HG02763 (cell line): ENCODE measurements at regions not wholly inside any gene's neighbourhood (a gene's known extent, or its start where the extent isn't known, plus 50 kb on each side); places are given as distances from the start of the nearest gene placed in this dataset.
"Not testable (repeated sequence)": the region's sequence is repeated elsewhere in the genome, so short reads cannot be mapped to it uniquely, and the experiment has no call there.

Experiments
- ATAC-seq: cut with Tn5 transposase; IDR thresholded peaks from one replicate; pipeline ENCODE4 v1.9.1; 2021; ENCODE audit warnings: mild to moderate bottlenecking, moderate library complexity; ENCODE audit not compliant: unreplicated experiment

DNA sequence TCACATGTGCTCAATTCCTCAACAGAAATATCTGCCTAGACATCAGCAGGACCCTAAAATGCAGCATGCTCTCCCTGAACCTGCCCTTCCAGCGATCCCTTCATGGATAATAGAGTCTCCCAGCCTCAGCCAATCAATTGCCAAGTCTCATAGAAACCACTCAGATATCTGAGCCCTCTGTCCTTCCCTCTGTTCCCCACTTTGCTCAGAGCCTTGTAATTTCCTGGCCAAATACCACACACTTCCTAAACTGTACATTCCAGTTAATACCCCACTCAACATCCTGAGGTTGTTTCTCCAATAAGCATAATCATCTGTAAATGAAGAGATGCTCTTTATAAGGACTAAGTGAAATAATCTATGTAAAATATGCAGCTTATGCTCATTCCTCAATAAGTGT is 59.3 kb upstream of the PTGFRN start:
- no peak for ATAC-seq

DNA sequence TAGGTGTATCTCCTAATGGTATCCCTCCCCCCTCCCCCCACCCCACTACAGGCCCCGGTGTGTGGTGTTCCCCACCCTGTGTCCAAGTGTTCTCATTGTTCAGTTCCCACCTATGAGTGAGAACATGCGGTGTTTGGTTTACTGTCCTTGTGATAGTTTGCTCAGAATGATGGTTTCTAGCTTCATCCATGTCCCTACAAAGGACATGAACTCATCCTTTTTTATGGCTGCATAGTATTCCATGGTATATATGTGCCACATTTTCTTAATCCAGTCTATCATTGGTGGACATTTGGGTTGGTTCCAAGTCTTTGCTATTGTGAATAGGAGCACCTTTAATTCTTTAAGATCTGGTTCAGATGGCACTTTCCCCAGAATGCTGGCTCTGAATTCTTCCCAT is 58.5 kb upstream of the PTGFRN start:
- ATAC-seq: not testable (repeated sequence)

DNA sequence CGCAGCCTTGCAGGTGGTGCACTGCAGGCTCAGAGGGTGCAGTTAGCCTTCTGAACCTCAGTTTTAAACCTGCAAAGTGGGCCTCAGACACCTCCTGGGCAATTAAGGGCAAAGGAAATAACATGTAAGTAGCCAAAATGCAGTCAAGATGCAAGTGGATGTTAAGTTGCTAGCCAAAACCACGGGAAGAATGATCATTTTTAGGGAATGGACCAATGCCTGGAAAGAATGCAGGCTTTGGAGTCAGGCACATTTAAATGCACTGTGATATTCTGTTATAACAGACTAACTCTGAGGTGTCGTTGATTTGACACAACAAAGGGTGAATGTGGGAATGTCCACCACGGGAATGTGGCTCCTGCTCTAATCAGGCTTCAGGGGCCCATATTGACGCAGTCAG is 57.9 kb upstream of the PTGFRN start:
- no peak for ATAC-seq

DNA sequence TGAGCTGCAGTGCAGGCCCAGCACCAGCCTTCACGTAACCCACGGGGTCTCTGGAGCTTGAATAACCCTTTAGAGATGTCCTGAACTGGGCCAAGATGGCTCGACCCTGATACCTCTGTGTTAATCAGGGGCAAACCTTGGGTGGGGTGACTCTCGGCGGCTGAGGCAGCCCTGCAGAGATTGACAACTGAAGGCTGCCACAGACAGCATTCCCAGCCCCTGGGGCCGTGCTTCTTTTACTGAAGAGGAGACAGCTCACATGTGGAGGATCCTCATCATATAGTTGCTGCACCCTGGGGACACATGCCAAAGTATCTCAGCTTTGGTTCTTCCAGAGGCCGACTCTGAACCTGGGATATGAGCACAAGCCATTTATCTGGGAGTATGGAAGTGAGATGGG is 57.3 kb upstream of the PTGFRN start:
- no peak for ATAC-seq

DNA sequence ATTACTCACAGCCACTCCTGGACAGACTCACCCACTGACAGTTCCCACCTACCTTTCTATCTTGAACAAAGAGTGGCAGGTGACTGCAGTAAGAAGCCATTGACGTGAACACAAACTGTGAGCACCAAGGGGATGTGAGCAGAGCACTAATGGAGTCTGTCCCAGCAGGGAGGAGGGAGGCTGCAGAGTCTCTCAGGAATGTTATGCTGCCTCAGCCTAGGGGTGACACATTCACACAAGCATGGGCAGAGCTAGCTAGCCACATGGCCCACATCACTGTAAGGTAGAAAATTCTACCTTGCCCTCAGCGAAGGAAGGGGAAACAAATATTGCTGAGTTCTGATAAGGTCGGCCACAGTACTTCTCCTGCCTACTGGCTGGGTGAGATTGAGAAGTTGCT is 56.8 kb upstream of the PTGFRN start:
- ATAC-seq: no peak

DNA sequence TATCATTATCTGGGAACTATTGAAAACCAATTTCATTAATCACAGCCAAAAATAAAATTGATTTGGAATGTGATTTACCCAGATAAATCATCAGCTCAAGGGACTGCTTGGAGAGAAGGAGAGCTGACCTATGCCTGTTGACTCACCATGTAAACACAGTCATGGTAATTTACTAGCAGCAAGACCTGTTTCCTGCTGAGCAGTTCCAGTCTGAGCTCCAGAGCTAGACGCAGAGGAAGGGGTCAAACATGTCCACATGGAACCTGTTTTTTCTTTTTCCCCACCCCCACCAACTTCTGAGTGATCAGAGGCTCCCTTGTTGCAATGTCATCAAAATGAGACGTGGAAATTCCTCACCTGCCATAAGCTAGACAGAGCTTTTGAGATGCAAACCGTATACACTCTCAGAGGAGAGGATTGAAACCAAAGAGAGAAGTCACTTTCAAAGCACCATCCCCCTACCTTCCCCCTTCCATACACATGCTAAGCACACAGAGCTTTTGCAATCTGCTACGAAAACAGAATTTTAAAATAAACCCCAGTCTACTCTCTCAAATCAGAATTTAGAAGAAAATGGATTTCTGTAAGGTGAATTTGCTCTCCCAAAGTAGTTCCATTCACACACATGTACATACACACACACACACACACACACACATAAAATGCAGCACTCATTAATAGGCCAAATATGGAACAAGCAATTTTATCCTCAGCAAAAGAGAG is 55.9 kb upstream of the PTGFRN start:
- ATAC-seq: no peak

DNA sequence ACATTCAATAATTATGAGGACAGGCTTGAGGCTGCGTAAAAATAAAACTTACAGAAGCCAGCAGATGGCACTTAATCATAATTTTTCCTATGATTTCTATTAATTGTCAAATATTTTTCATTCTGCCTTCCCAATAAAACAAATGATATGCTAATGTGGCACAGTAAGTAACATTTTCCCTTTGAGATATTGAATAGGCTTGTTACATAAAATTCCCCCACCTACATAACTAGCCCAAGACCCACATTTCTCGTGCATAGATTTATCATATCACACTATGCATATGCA is 55.4 kb upstream of the PTGFRN start:
- ATAC-seq: no peak

DNA sequence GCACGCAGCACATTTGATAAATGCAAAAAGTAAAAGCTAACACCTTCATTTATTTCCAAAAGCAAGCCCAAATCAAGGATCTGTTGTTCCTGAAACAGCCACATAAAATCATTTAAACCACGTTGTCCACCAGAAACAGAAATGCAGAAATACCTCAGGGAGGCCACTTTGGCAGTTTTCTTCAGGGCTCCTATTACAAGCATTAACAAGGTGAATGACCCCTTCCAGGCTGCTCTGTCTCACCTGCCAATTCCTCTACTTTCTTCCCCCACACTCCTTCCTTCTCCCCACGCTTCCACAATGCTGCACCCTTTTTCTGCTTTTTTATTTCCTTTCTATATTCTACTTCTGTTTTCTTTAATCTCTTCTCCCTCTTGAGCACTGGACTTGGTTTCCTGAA is 55.0 kb upstream of the PTGFRN start:
- ATAC-seq: no peak

DNA sequence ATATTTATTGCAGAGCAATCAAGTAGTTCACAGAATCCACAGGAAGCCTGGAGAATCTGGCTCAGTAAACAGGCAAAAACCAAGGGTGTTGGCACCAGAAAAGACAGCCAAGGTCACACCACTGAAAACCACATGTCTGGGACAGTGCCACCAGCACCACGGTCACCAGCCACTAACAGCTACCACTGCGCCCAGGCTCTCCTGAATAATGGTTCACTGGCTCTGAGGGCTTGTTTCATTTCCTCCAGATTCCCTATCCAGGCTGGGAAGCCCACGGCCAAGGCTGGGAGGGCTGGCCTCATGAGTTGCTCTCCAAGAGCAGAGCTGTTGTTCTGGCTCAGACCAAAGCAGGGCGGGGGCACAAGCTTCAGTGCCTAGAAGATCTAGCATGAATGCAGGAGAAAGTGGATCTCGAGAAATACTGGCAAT is 54.5 kb upstream of the PTGFRN start:
- ATAC-seq: no peak

DNA sequence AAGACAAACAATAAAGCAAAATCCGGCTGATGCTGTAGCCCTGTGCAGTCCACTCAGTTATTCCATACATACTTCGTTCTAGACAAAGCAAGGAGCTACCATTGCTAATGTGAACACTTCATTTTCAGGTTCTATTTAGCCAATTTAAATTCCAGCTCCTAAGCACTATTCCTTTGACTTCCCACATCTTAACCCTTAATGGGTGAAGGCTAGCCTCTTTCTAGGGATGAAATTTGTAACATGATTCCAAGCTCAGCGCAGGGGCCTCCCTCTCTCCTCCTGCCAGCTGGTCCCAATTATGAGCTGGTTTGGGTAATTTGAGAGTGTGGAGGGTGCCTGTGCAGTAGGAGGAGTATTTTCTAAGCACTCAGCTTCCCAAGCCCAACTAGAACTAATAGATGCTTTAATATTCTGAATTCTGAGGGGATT is 53.9 kb upstream of the PTGFRN start:
- ATAC-seq: no peak

DNA sequence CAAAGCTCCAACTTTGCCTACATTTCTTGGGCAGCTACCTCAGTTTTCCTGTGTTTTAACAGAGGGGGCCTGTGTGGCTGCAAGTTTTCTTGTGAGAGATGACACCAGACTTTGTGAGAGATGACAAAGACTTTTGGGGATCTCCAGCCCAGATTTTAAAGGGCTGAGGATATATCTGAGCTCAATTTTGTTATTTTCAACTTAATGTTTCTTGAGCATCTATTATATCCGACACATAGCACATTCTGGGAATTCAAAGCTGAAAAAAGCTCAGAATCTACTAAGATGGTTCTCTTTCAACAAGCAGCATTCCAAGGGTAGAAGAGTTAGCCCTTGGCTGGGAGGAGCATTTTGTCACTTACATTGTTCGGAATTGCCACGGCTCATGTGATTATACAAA is 53.4 kb upstream of the PTGFRN start:
- ATAC-seq: no peak

DNA sequence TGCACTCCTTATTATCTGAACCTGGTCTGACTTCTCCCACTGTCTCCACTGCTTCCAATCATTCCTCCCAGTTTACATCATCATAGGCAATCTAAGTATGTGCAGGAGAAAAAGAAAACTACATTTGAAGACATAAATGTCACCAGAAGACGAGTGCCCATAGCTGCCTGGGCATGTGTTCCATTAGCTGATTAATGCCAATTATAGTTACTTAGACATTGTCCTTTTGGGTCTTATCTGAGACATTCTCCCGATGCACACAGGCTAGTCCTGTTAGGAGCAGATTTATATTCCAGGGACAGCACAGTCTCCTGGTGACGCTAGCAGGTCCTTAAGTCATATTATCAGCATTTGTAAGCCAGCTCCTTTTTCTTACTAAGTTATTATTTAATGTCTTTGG is 52.6 kb upstream of the PTGFRN start:
- no peak for ATAC-seq
